H1 (cell line): ENCODE measurements at regions not wholly inside any gene's neighbourhood (a gene's known extent, or its start where the extent isn't known, plus 50 kb on each side); places are given as distances from the start of the nearest gene placed in this dataset.

ENCODE experiments used
- CTCF ChIA-PET: fragments of 300-600 bp; sonication (Branson Sonifier 250); formaldehyde crosslinking; loops from one replicate; lab custom pipeline; 2021; ENCODE audit not compliant: partially characterized antibody; lab: Charles Lee
- POLR2A ChIA-PET: fragments of 300-600 bp; sonication (Branson Sonifier 250); formaldehyde crosslinking; loops from one replicate; lab custom pipeline; 2021; ENCODE audit warnings: inconsistent platforms; ENCODE audit not compliant: partially characterized antibody; lab: Charles Lee
- DNase-seq, 2 experiments: peaks; one replicate each; pipeline versions ENCODE4 v3.0.0 to v3.0.0-alpha.2; 2010 to 2022; ENCODE audit warnings: low spot score in 2 of 2, low read depth in 1 of 2, mixed read lengths in 1 of 2
- FAIRE-seq: peaks from 2 replicates; lab custom pipeline; 2011; peaks lifted over from hg19 to GRCh38; lab: Jason Lieb, UNC
- H2AFZ ChIP-seq: 2 replicates; pipeline ENCODE4 v1.8.1; 2012; ENCODE audit warnings: low read length, inconsistent platforms
- H2AK5ac ChIP-seq: 2 replicates; pipeline ENCODE4 v1.6.1; 2013; ENCODE audit warnings: low read depth, low read length
- H2BK120ac ChIP-seq: replicated peaks from 2 replicates; pipeline ENCODE3; 2013; ENCODE audit warnings: low read depth, low read length, inconsistent platforms
- H2BK12ac ChIP-seq: 2 replicates; pipeline ENCODE4 v1.6.1; 2013; ENCODE audit warnings: low read depth, low read length
- H2BK15ac ChIP-seq: 2 replicates; pipeline ENCODE4 v1.6.1; 2013; ENCODE audit warnings: low read length
- H2BK20ac ChIP-seq: 2 replicates; pipeline ENCODE4 v1.6.1; 2013; ENCODE audit warnings: low read length
- H2BK5ac ChIP-seq: 2 replicates; pipeline ENCODE4 v1.6.1; 2013; ENCODE audit warnings: low read depth, low read length
- H3K14ac ChIP-seq: 2 replicates; pipeline ENCODE4 v1.6.1; 2013; ENCODE audit warnings: inconsistent platforms; ENCODE audit not compliant: insufficient read length
- H3K18ac ChIP-seq: 2 replicates; pipeline ENCODE4 v1.6.1; 2013; ENCODE audit warnings: low read length; ENCODE audit errors: extremely low read depth
- H3K23ac ChIP-seq: 2 replicates; pipeline ENCODE4 v1.6.1; 2013; ENCODE audit warnings: inconsistent platforms; ENCODE audit not compliant: insufficient read length
- H3K23me2 ChIP-seq: 2 replicates; pipeline ENCODE4 v1.6.1; 2013; ENCODE audit warnings: low read depth, low read length
- H3K27ac ChIP-seq: 2 replicates; pipeline ENCODE4 v1.6.1; 2011; ENCODE audit warnings: low read depth, low read length, inconsistent platforms
- H3K27me3 ChIP-seq, 4 experiments: replicated peaks in 1 of 4; 1 replicate in 1 of 4; 2 replicates in 3 of 4; pipeline versions ENCODE4 v1.6.1 to v1.8.1; 2011 to 2013; ENCODE audit warnings: low read length in 3 of 4, mild to moderate bottlenecking in 3 of 4, inconsistent platforms in 2 of 4, mixed read lengths in 2 of 4, moderate library complexity in 1 of 4; ENCODE audit not compliant: control insufficient read depth in 3 of 4, insufficient read depth in 3 of 4; ENCODE audit errors: extremely low read depth in 1 of 4
- H3K36me3 ChIP-seq, 4 experiments: 2 replicates each; pipeline versions ENCODE4 v1.6.1 to v1.8.1; 2011 to 2013; ENCODE audit warnings: mild to moderate bottlenecking in 4 of 4, low read length in 3 of 4, moderate library complexity in 2 of 4, control low read depth in 1 of 4, inconsistent platforms in 1 of 4; ENCODE audit not compliant: insufficient read depth in 4 of 4, control insufficient read depth in 2 of 4
- H3K4ac ChIP-seq: replicated peaks from 2 replicates; pipeline ENCODE3; 2013; ENCODE audit warnings: low read length, low read depth, mixed read lengths, inconsistent platforms; ENCODE audit not compliant: insufficient read length
- H3K4me1 ChIP-seq, 4 experiments: replicated peaks in 1 of 4; 1 replicate in 1 of 4; 2 replicates in 3 of 4; pipeline versions ENCODE4 v1.6.1 to v1.8.1; 2011 to 2013; ENCODE audit warnings: low read length in 3 of 4, inconsistent platforms in 2 of 4, mixed read lengths in 1 of 4; ENCODE audit not compliant: insufficient read depth in 4 of 4, control insufficient read depth in 3 of 4
- H3K4me2 ChIP-seq, 2 experiments: 2 replicates each; pipeline versions ENCODE4 v1.6.1 to v1.8.1; 2011 to 2013; ENCODE audit warnings: low read depth in 2 of 2, low read length in 2 of 2, control low read depth in 1 of 2, inconsistent platforms in 1 of 2, mild to moderate bottlenecking in 1 of 2; ENCODE audit not compliant: insufficient read depth in 1 of 2
- H3K4me3 ChIP-seq, 4 experiments: fragments of 200-600, 300-600 bp in 1 of 4; sonication (generic), shearing (Covaris generic), sonication (Bioruptor Twin) in 1 of 4; 2 replicates each; pipeline versions ENCODE4 v1.5.1 to v1.8.1; 2011 to 2016; ENCODE audit warnings: low read length in 4 of 4, low read depth in 3 of 4, control low read depth in 2 of 4, inconsistent platforms in 2 of 4, mild to moderate bottlenecking in 2 of 4, mixed read lengths in 1 of 4, moderate library complexity in 1 of 4; ENCODE audit not compliant: insufficient read depth in 2 of 4; ENCODE audit errors: extremely low read depth in 1 of 4
- H3K56ac ChIP-seq: replicated peaks from 2 replicates; pipeline ENCODE3; 2013; ENCODE audit warnings: low read depth, mild to moderate bottlenecking, mixed read lengths, low read length, inconsistent platforms; ENCODE audit not compliant: insufficient read length
- H3K79me1 ChIP-seq: 2 replicates; pipeline ENCODE4 v1.6.1; 2013; ENCODE audit warnings: low read depth, low read length, control low read depth
- H3K79me2 ChIP-seq, 2 experiments: 2 replicates each; pipeline versions ENCODE4 v1.6.1 to v1.8.1; 2012 to 2013; ENCODE audit warnings: low read length in 2 of 2, mild to moderate bottlenecking in 2 of 2, inconsistent platforms in 1 of 2; ENCODE audit not compliant: insufficient read depth in 2 of 2, control insufficient read depth in 1 of 2
- H3K9ac ChIP-seq, 4 experiments: replicated peaks in 1 of 4; 1 replicate in 1 of 4; 2 replicates in 3 of 4; pipeline versions ENCODE4 v1.6.1 to v1.8.1; 2011 to 2013; ENCODE audit warnings: low read depth in 3 of 4, low read length in 3 of 4, control low read depth in 2 of 4, mild to moderate bottlenecking in 2 of 4, moderate library complexity in 2 of 4, inconsistent platforms in 1 of 4; ENCODE audit errors: extremely low read depth in 1 of 4
- H3K9me3 ChIP-seq, 2 experiments: 2 replicates each; pipeline versions ENCODE4 v1.6.1 to v1.8.1; 2012 to 2013; ENCODE audit warnings: mild to moderate bottlenecking in 2 of 2, moderate library complexity in 2 of 2, control low read depth in 1 of 2, inconsistent platforms in 1 of 2, low read depth in 1 of 2, low read length in 1 of 2, mixed read lengths in 1 of 2; ENCODE audit not compliant: insufficient read depth in 2 of 2
- H4K20me1 ChIP-seq, 2 experiments: replicated peaks in 1 of 2; 2 replicates each; pipeline versions ENCODE3 to v1.8.1; 2011 to 2013; ENCODE audit warnings: inconsistent platforms in 2 of 2, low read length in 2 of 2, mild to moderate bottlenecking in 1 of 2; ENCODE audit not compliant: insufficient read depth in 2 of 2, control insufficient read depth in 1 of 2
- H4K5ac ChIP-seq: 2 replicates; pipeline ENCODE4 v1.6.1; 2013; ENCODE audit warnings: low read length, low read depth, mixed read lengths, inconsistent platforms; ENCODE audit not compliant: insufficient read length
- H4K8ac ChIP-seq: 2 replicates; pipeline ENCODE4 v1.8.0; 2013; ENCODE audit warnings: mild to moderate bottlenecking, moderate library complexity, low read length, inconsistent platforms; ENCODE audit not compliant: insufficient read depth; ENCODE audit errors: extremely low read depth
- H4K91ac ChIP-seq: replicated peaks from 2 replicates; pipeline ENCODE3; 2013; ENCODE audit warnings: low read length, mixed read lengths, inconsistent platforms; ENCODE audit not compliant: insufficient read length
- CHD1 ChIP-seq: IDR thresholded peaks from 2 replicates; pipeline ENCODE4 v1.6.1; 2012; ENCODE audit warnings: low read depth, low read length, improper control_type of control experiment
- EZH2 ChIP-seq: fragments of 200-600 bp; sonication (generic); IDR thresholded peaks from 2 replicates; pipeline ENCODE4 v1.7.1; 2012; ENCODE audit warnings: low read depth, mild to moderate bottlenecking, moderate library complexity, low read length, inconsistent platforms; ENCODE audit not compliant: severe bottlenecking
- JUND ChIP-seq: IDR thresholded peaks from 2 replicates; pipeline ENCODE4 v1.6.1; 2011; ENCODE audit warnings: mild to moderate bottlenecking, improper control_type of control experiment, low read length
- KDM1A ChIP-seq: fragments of 200-600, 300-600 bp; sonication (generic); IDR thresholded peaks from 2 replicates; pipeline ENCODE4 v1.7.1; 2016; ENCODE audit warnings: mild to moderate bottlenecking, low read length, borderline replicate concordance
- KDM5A ChIP-seq: fragments of 200-600 bp; IDR thresholded peaks from 2 replicates; pipeline ENCODE4 v1.7.1; 2012; ENCODE audit warnings: mild to moderate bottlenecking, low read length, inconsistent platforms, mixed read lengths
- SP2 ChIP-seq: IDR thresholded peaks from 2 replicates; pipeline ENCODE4 v1.6.1; 2012; ENCODE audit warnings: mild to moderate bottlenecking, low read length, inconsistent platforms
- SRF ChIP-seq: IDR thresholded peaks from 2 replicates; pipeline ENCODE4 v1.6.1; 2011; ENCODE audit warnings: mild to moderate bottlenecking, low read depth, low read length, moderate library complexity
- TCF12 ChIP-seq: IDR thresholded peaks from 2 replicates; pipeline ENCODE4 v1.6.1; 2011; ENCODE audit warnings: low read depth, mild to moderate bottlenecking, low read length
- WGBS, 2 experiments: shearing (Covaris generic) in 1 of 2; methylation state at CpG; one replicate each; pipeline versions ENCODE4 v1.1.6 to v1.1.7; 2013 to 2015; ENCODE audit warnings: low lambda C conversion rate in 2 of 2, mixed read lengths in 2 of 2, inconsistent platforms in 1 of 2, low coverage in 1 of 2, missing lambda C conversion rate in 1 of 2; ENCODE audit not compliant: insufficient replicate concordance in 2 of 2, insufficient coverage in 1 of 2, insufficient read length in 1 of 2; ENCODE audit errors: extremely low coverage in 1 of 2, missing lambda C conversion rate in 1 of 2; 5-methylcytosine and 5-hydroxymethylcytosine counted together
- TF ChIP-seq, protein P1 (sequence below), 3 experiments: IDR thresholded peaks; 1 replicate in 2 of 3; 2 replicates in 1 of 3; pipeline versions ENCODE4 v1.5.1 to v1.6.1; 2011; ENCODE audit warnings: low read length in 3 of 3, mild to moderate bottlenecking in 3 of 3, inconsistent platforms in 2 of 3, low read depth in 1 of 3, moderate library complexity in 1 of 3; ENCODE audit not compliant: insufficient read depth in 1 of 3; ENCODE audit errors: control extremely low read depth in 1 of 3

DNA sequence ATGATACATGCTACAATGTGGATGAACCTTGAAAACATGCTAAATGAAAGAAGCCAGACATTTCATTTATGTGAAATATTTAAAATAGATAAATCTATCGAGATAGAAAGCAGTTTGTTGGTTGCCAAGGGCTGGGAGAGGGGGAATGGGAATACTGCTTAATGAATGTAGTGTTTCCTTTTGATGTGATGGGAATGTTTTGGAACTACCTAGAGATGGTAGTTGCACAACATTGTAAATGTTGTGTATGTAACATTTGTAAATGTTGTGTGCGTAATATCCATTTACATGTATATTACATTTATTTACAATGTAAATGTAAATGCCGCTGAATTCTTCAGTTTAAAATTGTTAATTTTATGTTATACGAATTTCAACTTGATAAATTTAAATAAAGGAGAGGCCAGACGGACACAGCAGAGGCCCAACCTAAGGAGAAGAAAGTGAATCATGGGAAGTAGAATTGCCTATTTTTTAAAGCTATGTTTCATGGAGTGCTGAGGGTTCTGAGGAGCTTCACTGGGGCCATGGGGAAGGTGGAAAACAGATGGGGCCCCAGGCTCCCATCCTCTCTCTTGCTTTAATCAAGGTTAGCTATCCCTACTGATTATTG lies 60.0 kb upstream of the TEX13D start:
- Histone ChIP-seq H3K23me2 (no peaks in the 10 kb centered on the region), H4K20me1 (no peaks in the 10 kb centered on the region), H4K8ac (no peak overlapping the region), H3K36me3 (no peaks in the 10 kb centered on the region), H3K4me3 (no peak overlapping the region), H3K9ac (no peak overlapping the region), H2BK20ac (no peak overlapping the region), H2BK120ac (no peak overlapping the region), H2BK5ac (no peak overlapping the region), H2AFZ (no peak overlapping the region), H3K56ac (no peak overlapping the region), H3K23ac (no peak overlapping the region), H2BK12ac (no peak overlapping the region), H3K14ac (no peak overlapping the region), H3K27ac (no peak overlapping the region), H2BK15ac (no peak overlapping the region), H3K4me1 (no peaks in the 10 kb centered on the region), H3K4ac (no peak overlapping the region), H4K91ac (no peak overlapping the region), H3K9me3 (no peaks in the 10 kb centered on the region), H3K27me3 (no peaks in the 10 kb centered on the region), H4K5ac (no peak overlapping the region), H2AK5ac (no peak overlapping the region), H3K79me1 (no peaks in the 10 kb centered on the region), H3K4me2 (no peak overlapping the region), H3K79me2 (no peaks in the 10 kb centered on the region), H3K18ac (no peak overlapping the region)
- ChIA-PET CTCF (no interaction called here), POLR2A (no interaction called here)
- TF ChIP-seq CHD1 (no peak), SP2 (no peak), KDM1A (no peak), JUND (no peak), SRF (no peak), KDM5A (no peak), TCF12 (no peak), EZH2 (no peak)
- TF ChIP-seq, protein P1, sequence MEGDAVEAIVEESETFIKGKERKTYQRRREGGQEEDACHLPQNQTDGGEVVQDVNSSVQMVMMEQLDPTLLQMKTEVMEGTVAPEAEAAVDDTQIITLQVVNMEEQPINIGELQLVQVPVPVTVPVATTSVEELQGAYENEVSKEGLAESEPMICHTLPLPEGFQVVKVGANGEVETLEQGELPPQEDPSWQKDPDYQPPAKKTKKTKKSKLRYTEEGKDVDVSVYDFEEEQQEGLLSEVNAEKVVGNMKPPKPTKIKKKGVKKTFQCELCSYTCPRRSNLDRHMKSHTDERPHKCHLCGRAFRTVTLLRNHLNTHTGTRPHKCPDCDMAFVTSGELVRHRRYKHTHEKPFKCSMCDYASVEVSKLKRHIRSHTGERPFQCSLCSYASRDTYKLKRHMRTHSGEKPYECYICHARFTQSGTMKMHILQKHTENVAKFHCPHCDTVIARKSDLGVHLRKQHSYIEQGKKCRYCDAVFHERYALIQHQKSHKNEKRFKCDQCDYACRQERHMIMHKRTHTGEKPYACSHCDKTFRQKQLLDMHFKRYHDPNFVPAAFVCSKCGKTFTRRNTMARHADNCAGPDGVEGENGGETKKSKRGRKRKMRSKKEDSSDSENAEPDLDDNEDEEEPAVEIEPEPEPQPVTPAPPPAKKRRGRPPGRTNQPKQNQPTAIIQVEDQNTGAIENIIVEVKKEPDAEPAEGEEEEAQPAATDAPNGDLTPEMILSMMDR (IDR thresholded peaks at IDR 0.05; ENCODE audit: control extremely low read depth in 1 of 3, insufficient read depth in 1 of 3, low read depth in 1 of 3, low read length in 3 of 3): no peak
- DNase-seq: no peak
- FAIRE-seq: no peak
- 87% methylated on average over 5 of the region's 5 CpGs; no CpG with 5 or more reads in 1 of the 2 experiments for WGBS, 2 experiments
